ENCODE measurements at regions not wholly inside any gene's neighbourhood (a gene's known extent, or its start where the extent isn't known, plus 50 kb on each side); places are given as distances from the start of the nearest gene placed in this dataset.

DNA sequence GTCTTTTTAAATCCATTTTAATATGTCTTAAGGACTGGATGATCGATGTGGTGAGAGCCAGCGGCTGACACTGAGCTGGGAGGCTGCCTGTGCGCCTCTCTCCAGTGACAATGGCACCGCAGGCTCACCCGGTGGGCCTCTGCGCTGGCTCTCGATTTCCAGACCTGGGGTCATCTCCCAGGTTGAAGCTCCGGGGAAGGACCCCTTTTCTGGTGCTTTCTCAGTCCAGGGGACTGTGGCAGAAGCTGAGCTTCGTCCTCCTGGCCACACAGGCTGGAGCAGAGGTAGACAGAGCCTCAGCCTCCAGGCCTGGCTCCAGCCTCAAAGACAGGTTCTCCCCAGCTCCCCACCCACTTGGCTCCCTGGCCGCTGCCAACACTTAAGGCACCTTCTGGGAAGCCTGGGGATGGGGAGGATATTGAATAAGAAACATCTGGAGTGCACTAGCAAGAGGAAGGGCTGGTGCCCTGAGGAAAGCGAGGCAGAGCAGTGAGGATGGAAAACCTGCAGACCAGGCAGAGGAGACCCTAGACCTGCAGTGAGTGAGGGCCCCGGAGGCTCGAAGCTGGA is 154.2 kb upstream of the SMAD3 start:
- no peak for TF ChIP-seq POLR2AphosphoS5 (IDR thresholded peaks at IDR 0.05)
- no peak for TF ChIP-seq POLR2A (IDR thresholded peaks at IDR 0.05)
- TF ChIP-seq, protein P1, sequence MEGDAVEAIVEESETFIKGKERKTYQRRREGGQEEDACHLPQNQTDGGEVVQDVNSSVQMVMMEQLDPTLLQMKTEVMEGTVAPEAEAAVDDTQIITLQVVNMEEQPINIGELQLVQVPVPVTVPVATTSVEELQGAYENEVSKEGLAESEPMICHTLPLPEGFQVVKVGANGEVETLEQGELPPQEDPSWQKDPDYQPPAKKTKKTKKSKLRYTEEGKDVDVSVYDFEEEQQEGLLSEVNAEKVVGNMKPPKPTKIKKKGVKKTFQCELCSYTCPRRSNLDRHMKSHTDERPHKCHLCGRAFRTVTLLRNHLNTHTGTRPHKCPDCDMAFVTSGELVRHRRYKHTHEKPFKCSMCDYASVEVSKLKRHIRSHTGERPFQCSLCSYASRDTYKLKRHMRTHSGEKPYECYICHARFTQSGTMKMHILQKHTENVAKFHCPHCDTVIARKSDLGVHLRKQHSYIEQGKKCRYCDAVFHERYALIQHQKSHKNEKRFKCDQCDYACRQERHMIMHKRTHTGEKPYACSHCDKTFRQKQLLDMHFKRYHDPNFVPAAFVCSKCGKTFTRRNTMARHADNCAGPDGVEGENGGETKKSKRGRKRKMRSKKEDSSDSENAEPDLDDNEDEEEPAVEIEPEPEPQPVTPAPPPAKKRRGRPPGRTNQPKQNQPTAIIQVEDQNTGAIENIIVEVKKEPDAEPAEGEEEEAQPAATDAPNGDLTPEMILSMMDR (IDR thresholded peaks at IDR 0.05 in 8 of 11, conservative IDR thresholded peaks at IDR 0.05 in 3 of 11) = no peak

All from spleen (tissue), 7 donors.